ENCODE measurements at regions not wholly inside any gene's neighbourhood (a gene's known extent, or its start where the extent isn't known, plus 50 kb on each side); places are given as distances from the start of the nearest gene placed in this dataset.

DNA sequence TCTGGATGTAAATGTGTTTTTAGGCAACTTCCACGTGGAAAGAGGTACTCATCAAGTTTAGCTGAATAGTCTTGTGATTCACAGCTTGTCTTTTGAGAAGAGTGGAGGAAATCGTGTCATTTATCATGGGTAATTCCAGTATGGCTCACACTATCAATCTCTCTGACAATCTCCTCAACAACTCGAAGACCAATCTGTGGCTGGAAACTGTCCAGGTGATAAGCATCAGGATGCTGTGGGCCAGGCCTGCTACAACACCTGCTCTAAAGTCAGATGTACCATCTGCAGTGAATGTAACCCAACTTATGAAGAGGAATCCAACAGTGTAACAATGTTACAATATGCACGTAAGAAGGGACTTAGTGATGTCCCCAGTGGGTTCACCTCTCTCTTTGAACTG is 132.1 kb upstream of the GK2 start:
- H2AFZ ChIP-seq, result no peak overlapping the region
- H3K9ac ChIP-seq, result no peak overlapping the region
- no peaks in the 10 kb centered on the region for H3K36me3 ChIP-seq (ENCODE audit: low read depth)
- no peak overlapping the region for H3K4me3 ChIP-seq
- H3K9me3 ChIP-seq (ENCODE audit: low read depth), result no peaks in the 10 kb centered on the region
- no peaks in the 10 kb centered on the region for H3K9me2 ChIP-seq (ENCODE audit: insufficient read depth)
- no peaks in the 10 kb centered on the region for H4K20me1 ChIP-seq (ENCODE audit: insufficient read depth)
- no peaks in the 10 kb centered on the region for H3K4me1 ChIP-seq (ENCODE audit: insufficient read depth)
- no peak for DNase-seq
- H3K27ac ChIP-seq, result no peak overlapping the region
- 39 to 44% methylated on average over 4 of the region's 4 CpGs for WGBS, 2 experiments (ENCODE audit: low coverage in 1 of 2, low lambda C conversion rate in 2 of 2, missing lambda C conversion rate in 2 of 2)
- H3F3A ChIP-seq (ENCODE audit: insufficient read depth), result no peaks in the 10 kb centered on the region
- in situ Hi-C loops (cut with MboI), result no loop called here
- no peak for TF ChIP-seq EZH2phosphoT487 (IDR thresholded peaks at IDR 0.05; ENCODE audit: insufficient read depth, low read depth)
- no peak for TF ChIP-seq EZH2 (IDR thresholded peaks at IDR 0.05; ENCODE audit: insufficient read depth, poor library complexity, severe bottlenecking)
- no peaks in the 10 kb centered on the region for H3K79me2 ChIP-seq (ENCODE audit: insufficient read depth)
- H3K4me2 ChIP-seq (ENCODE audit: unreplicated experiment), result no peak overlapping the region
- no peaks in the 10 kb centered on the region for H3K27me3 ChIP-seq (replicated peaks; ENCODE audit: insufficient read depth)

DNA sequence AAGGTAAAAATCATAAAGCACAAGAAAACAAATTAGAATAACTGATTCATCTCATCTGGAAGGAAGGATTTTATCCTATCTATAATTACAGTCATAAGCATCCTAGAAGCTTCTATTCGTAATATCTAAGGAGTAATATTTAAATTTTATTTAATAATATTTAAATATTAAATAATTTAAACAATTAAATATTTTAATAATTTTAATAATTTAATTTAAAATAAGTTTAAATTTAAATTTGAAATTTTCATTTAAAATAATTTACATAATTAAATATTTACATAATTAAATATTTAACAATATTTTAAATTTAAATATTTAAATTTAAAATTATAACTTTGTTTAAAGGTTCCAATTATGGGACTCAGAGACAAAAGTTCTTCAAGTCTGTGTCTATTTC is 127.5 kb upstream of the GK2 start:
- H3K9me3 ChIP-seq (ENCODE audit: low read depth), result no peaks in the 10 kb centered on the region
- no peaks in the 10 kb centered on the region for H3K36me3 ChIP-seq (ENCODE audit: low read depth)
- H3K27me3 ChIP-seq (replicated peaks; ENCODE audit: insufficient read depth), result no peaks in the 10 kb centered on the region
- H3K79me2 ChIP-seq (ENCODE audit: insufficient read depth), result no peaks in the 10 kb centered on the region
- no peak for DNase-seq
- 50 to 59% methylated on average over 1 of the region's 1 CpG for WGBS, 2 experiments (ENCODE audit: low coverage in 1 of 2, low lambda C conversion rate in 2 of 2, missing lambda C conversion rate in 2 of 2)
- no peak overlapping the region for H3K4me2 ChIP-seq (ENCODE audit: unreplicated experiment)
- H2AFZ ChIP-seq, result no peak overlapping the region
- H3K27ac ChIP-seq, result no peak overlapping the region
- no peaks in the 10 kb centered on the region for H3K9me2 ChIP-seq (ENCODE audit: insufficient read depth)
- no peaks in the 10 kb centered on the region for H3K4me1 ChIP-seq (ENCODE audit: insufficient read depth)
- TF ChIP-seq EZH2phosphoT487 (IDR thresholded peaks at IDR 0.05; ENCODE audit: insufficient read depth, low read depth) (no peak), EZH2 (IDR thresholded peaks at IDR 0.05; ENCODE audit: insufficient read depth, poor library complexity, severe bottlenecking) (no peak)
- H3F3A ChIP-seq (ENCODE audit: insufficient read depth), result no peaks in the 10 kb centered on the region
- in situ Hi-C loops (cut with MboI), result no loop called here
- no peak overlapping the region for H3K4me3 ChIP-seq
- no peak overlapping the region for H3K9ac ChIP-seq
- H4K20me1 ChIP-seq (ENCODE audit: insufficient read depth), result no peaks in the 10 kb centered on the region

DNA sequence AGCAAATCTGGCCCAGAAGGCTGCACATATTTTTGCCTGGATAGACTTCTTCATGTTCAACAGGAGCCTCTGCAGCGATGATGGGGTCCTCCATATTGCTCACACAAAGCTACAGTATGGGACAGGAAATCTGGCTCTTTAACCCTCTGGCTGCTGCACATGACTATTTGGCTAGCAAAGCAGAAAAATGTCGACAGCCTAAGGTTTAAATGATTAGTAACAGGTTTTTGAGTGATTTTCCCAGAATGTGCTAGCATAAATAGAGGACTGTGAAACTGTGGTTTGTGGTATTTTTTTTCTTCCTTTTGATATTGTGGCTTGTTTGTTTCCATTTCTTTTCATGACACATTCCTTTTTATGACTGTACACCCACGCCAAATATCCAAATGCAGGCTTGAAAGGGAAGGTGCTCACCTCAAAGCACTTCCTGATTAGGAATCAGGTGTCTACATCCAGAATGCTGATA is 120.2 kb upstream of the GK2 start:
- Histone ChIP-seq H3K4me1 (ENCODE audit: insufficient read depth) (no peaks in the 10 kb centered on the region), H3K9me2 (ENCODE audit: insufficient read depth) (no peaks in the 10 kb centered on the region), H2AFZ (no peak overlapping the region), H3K27ac (no peak overlapping the region), H3K27me3 (replicated peaks; ENCODE audit: insufficient read depth) (no peaks in the 10 kb centered on the region), H3K79me2 (ENCODE audit: insufficient read depth) (no peaks in the 10 kb centered on the region), H3K9ac (no peak overlapping the region), H3F3A (ENCODE audit: insufficient read depth) (no peaks in the 10 kb centered on the region), H3K9me3 (ENCODE audit: low read depth) (no peaks in the 10 kb centered on the region), H3K36me3 (ENCODE audit: low read depth) (no peaks in the 10 kb centered on the region), H3K4me3 (no peak overlapping the region), H3K4me2 (ENCODE audit: unreplicated experiment) (no peak overlapping the region), H4K20me1 (ENCODE audit: insufficient read depth) (no peaks in the 10 kb centered on the region)
- TF ChIP-seq EZH2 (IDR thresholded peaks at IDR 0.05; ENCODE audit: insufficient read depth, poor library complexity, severe bottlenecking) (no peak), EZH2phosphoT487 (IDR thresholded peaks at IDR 0.05; ENCODE audit: insufficient read depth, low read depth) (no peak)
- 21 to 35% methylated on average over 3 of the region's 3 CpGs for WGBS, 2 experiments (ENCODE audit: low coverage in 1 of 2, low lambda C conversion rate in 2 of 2, missing lambda C conversion rate in 2 of 2)
- in situ Hi-C loops (cut with MboI), result no loop called here
- DNase-seq, result no peak

DNA sequence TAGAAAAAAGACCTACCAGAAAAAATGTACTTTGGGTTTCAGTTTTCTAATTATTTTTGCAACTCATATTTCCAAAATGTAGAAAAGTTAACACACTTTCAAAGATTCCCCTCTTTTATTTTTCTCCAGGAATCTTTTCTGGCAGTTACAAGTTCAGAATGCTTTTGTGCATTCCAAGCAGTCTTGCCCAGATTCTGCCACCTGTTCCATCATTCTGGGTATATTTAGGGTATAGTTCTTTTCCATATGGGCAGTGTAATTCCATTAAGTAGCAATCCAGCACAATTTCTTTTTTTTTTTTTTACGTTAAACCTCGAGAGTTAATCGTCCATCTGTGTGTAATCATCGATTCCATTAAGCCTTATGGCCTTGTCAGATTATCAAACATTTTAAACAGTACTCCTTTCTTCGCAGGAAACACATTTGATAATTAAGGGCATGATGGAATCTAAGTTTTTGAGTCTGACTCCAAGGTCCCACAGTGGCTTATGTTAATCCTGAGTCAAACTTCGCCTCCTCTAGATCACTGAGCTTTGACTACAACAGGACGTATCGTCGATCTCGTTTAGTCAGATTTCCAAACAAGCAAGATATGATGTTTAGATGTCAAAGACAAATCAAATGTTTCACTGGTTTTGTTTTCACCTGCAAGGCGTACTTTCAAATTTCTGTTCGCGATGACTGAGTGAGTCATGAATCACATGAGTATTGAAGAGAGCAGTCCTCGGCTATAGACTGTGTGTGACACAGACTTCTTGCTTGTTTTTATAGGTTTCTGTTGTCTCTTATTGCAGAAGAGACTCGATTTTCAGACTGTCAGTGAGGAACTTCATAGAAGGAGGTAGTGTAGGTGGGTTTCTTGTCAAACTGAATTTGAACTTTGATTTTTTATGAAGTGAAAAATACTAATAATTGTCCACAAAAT is 118.9 kb upstream of the GK2 start:
- TF ChIP-seq EZH2 (IDR thresholded peaks at IDR 0.05; ENCODE audit: insufficient read depth, poor library complexity, severe bottlenecking), result no peak
- TF ChIP-seq EZH2phosphoT487 (IDR thresholded peaks at IDR 0.05; ENCODE audit: insufficient read depth, low read depth), result no peak
- Histone ChIP-seq H3F3A (ENCODE audit: insufficient read depth) (no peaks in the 10 kb centered on the region), H3K9me2 (ENCODE audit: insufficient read depth) (no peaks in the 10 kb centered on the region), H3K4me3 (no peak overlapping the region), H3K9me3 (ENCODE audit: low read depth) (no peaks in the 10 kb centered on the region), H3K9ac (no peak overlapping the region), H3K27me3 (replicated peaks; ENCODE audit: insufficient read depth) (no peaks in the 10 kb centered on the region), H3K79me2 (ENCODE audit: insufficient read depth) (no peaks in the 10 kb centered on the region), H2AFZ (no peak overlapping the region), H3K4me2 (ENCODE audit: unreplicated experiment) (no peak overlapping the region), H3K36me3 (ENCODE audit: low read depth) (no peaks in the 10 kb centered on the region), H3K27ac (no peak overlapping the region), H3K4me1 (ENCODE audit: insufficient read depth) (no peaks in the 10 kb centered on the region), H4K20me1 (ENCODE audit: insufficient read depth) (no peaks in the 10 kb centered on the region)
- no peak for DNase-seq
- in situ Hi-C loops (cut with MboI), result no loop called here
- 79 to 81% methylated on average over 15 of the region's 15 CpGs for WGBS, 2 experiments (ENCODE audit: low coverage in 1 of 2, low lambda C conversion rate in 2 of 2, missing lambda C conversion rate in 2 of 2)
